Neural cell (in vitro differentiated cells): ENCODE measurements at regions not wholly inside any gene's neighbourhood (a gene's known extent, or its start where the extent isn't known, plus 50 kb on each side); places are given as distances from the start of the nearest gene placed in this dataset.

ENCODE experiments used
- H2AFZ ChIP-seq: fragments of 200-600, 300-800 bp; sonication (generic), shearing (Covaris generic); 2 replicates; pipeline ENCODE4 v1.6.0; 2014; ENCODE audit warnings: low read depth, mild to moderate bottlenecking, antibody characterized with exemption, low read length, moderate library complexity
- H3F3A ChIP-seq: fragments of 200-600 bp; shearing (Covaris generic); 2 replicates; pipeline ENCODE4 v1.6.1; 2016; ENCODE audit warnings: mild to moderate bottlenecking, moderate library complexity, mixed read lengths, antibody characterized with exemption, low read length; ENCODE audit not compliant: insufficient read depth, poor library complexity, severe bottlenecking
- H3K27ac ChIP-seq: fragments of 200-600, 300-800 bp; sonication (generic), shearing (Covaris generic); 2 replicates; pipeline ENCODE4 v1.5.1; 2014; ENCODE audit warnings: mild to moderate bottlenecking, low read length, moderate library complexity
- H3K27me3 ChIP-seq: fragments of 300-800, 200-600 bp; sonication (generic), shearing (Covaris generic); 2 replicates; pipeline ENCODE4 v1.6.0; 2014; ENCODE audit warnings: mild to moderate bottlenecking, low read depth, low read length, moderate library complexity; ENCODE audit not compliant: insufficient read depth
- H3K36me3 ChIP-seq: fragments of 300-800, 200-600 bp; sonication (generic), shearing (Covaris generic); 2 replicates; pipeline ENCODE4 v1.5.1; 2014; ENCODE audit warnings: mild to moderate bottlenecking, antibody characterized with exemption, low read length, moderate library complexity; ENCODE audit not compliant: insufficient read depth
- H3K4me2 ChIP-seq: fragments of 300-800, 200-600 bp; sonication (generic), shearing (Covaris generic); 2 replicates; pipeline ENCODE4 v1.6.0; 2014; ENCODE audit warnings: mild to moderate bottlenecking, low read length
- H3K4me3 ChIP-seq: fragments of 300-800, 200-600 bp; sonication (generic), shearing (Covaris generic); 2 replicates; pipeline ENCODE4 v1.5.1; 2014; ENCODE audit warnings: mild to moderate bottlenecking, low read length, moderate library complexity
- H3K79me2 ChIP-seq: fragments of 200-600 bp; shearing (Covaris generic); replicated peaks from 2 replicates; pipeline ENCODE4 v1.6.0; 2014; ENCODE audit warnings: mild to moderate bottlenecking, low read length, moderate library complexity; ENCODE audit not compliant: insufficient read depth
- H3K9ac ChIP-seq: fragments of 300-800, 200-600 bp; sonication (generic), shearing (Covaris generic); 2 replicates; pipeline ENCODE4 v1.6.1; 2016; ENCODE audit warnings: mild to moderate bottlenecking, low read length, mixed read lengths
- H3K9me2 ChIP-seq: fragments of 200-600 bp; shearing (Covaris generic); 2 replicates; pipeline ENCODE4 v1.6.1; 2016; ENCODE audit warnings: mild to moderate bottlenecking, low read length, mixed read lengths; ENCODE audit not compliant: insufficient read depth
- H3K9me3 ChIP-seq: fragments of 200-600, 300-800 bp; sonication (generic), shearing (Covaris generic); 2 replicates; pipeline ENCODE4 v1.6.1; 2016; ENCODE audit warnings: mild to moderate bottlenecking, mixed run types, low read length, moderate library complexity, mixed read lengths
- H4K20me1 ChIP-seq: fragments of 200-600 bp; shearing (Covaris generic); 2 replicates; pipeline ENCODE4 v1.6.1; 2016; ENCODE audit warnings: mild to moderate bottlenecking, mixed run types; ENCODE audit not compliant: insufficient read depth
- EP300 ChIP-seq: fragments of 450-650 bp; conservative IDR thresholded peaks from 2 replicates; pipeline ENCODE4 v1.6.1; 2014; ENCODE audit warnings: antibody characterized with exemption, mild to moderate bottlenecking, moderate library complexity; ENCODE audit not compliant: poor library complexity, severe bottlenecking
- EZH2 ChIP-seq: fragments of 200-600, 300-800 bp; shearing (Covaris generic), sonication (generic); IDR thresholded peaks from 2 replicates; pipeline ENCODE4 v1.6.1; 2014; ENCODE audit warnings: antibody characterized with exemption, low read length, borderline replicate concordance, mild to moderate bottlenecking; ENCODE audit not compliant: insufficient read depth, poor library complexity, severe bottlenecking
- MXI1 ChIP-seq: fragments of 450-650 bp; conservative IDR thresholded peaks from 2 replicates; pipeline ENCODE4 v1.6.1; 2014; ENCODE audit warnings: antibody characterized with exemption, mild to moderate bottlenecking; ENCODE audit not compliant: poor library complexity, severe bottlenecking
- POLR2AphosphoS5 ChIP-seq: IDR thresholded peaks from 2 replicates; pipeline ENCODE4 v1.6.1; 2012
- RAD21 ChIP-seq: fragments of 450-650 bp; conservative IDR thresholded peaks from 2 replicates; pipeline ENCODE4 v1.6.1; 2014; ENCODE audit warnings: antibody characterized with exemption, mild to moderate bottlenecking, moderate library complexity
- SMC3 ChIP-seq: fragments of 450-650 bp; conservative IDR thresholded peaks from 2 replicates; pipeline ENCODE4 v1.6.1; 2014; ENCODE audit warnings: antibody characterized with exemption, mild to moderate bottlenecking, moderate library complexity; ENCODE audit not compliant: poor library complexity
- TAF1 ChIP-seq: IDR thresholded peaks from 2 replicates; pipeline ENCODE4 v1.6.1; 2012; ENCODE audit warnings: low read depth
- TF ChIP-seq, protein P1 (sequence below): fragments of 450-650 bp; IDR thresholded peaks from 2 replicates; pipeline ENCODE4 v1.5.1; 2014; ENCODE audit warnings: antibody characterized with exemption, mild to moderate bottlenecking, moderate library complexity; ENCODE audit not compliant: poor library complexity, severe bottlenecking
- TF ChIP-seq, protein P2 (sequence below): IDR thresholded peaks from 2 replicates; pipeline ENCODE4 v1.6.1; 2012; ENCODE audit warnings: borderline replicate concordance

DNA sequence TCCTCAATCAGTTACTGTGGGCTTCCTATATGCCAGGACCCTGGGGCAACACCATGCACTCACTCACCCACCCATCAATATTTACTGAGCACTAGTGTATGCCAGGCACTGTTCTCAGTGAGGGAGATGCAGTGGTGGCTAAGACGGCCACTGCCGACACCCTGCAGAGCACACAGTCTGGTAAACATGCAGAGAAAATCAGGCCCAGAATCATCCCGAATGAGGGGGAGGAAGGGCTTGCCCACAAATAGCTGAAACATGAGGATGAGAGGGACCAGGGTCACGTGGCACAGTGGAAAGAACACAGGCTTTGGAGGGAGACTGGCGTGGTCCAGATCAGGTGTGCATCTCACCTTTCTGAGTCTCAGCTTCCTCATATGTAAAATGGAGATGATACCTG lies 89.2 kb upstream of the IGSF21 start:
- H3F3A ChIP-seq, result no peaks in the 10 kb centered on the region
- H3K9me3 ChIP-seq, result no peaks in the 10 kb centered on the region
- H3K4me3 ChIP-seq, result no peak overlapping the region
- no peak overlapping the region for H2AFZ ChIP-seq
- H3K27ac ChIP-seq, result no peak overlapping the region
- H3K9me2 ChIP-seq, result no peaks in the 10 kb centered on the region
- no peak overlapping the region for H3K9ac ChIP-seq
- no peaks in the 10 kb centered on the region for H3K27me3 ChIP-seq
- H3K79me2 ChIP-seq, result no peaks in the 10 kb centered on the region
- H3K4me2 ChIP-seq, result no peak overlapping the region
- H3K36me3 ChIP-seq, result no peaks in the 10 kb centered on the region
- no peaks in the 10 kb centered on the region for H4K20me1 ChIP-seq
- TF ChIP-seq RAD21 (no peak), POLR2AphosphoS5 (no peak)

DNA sequence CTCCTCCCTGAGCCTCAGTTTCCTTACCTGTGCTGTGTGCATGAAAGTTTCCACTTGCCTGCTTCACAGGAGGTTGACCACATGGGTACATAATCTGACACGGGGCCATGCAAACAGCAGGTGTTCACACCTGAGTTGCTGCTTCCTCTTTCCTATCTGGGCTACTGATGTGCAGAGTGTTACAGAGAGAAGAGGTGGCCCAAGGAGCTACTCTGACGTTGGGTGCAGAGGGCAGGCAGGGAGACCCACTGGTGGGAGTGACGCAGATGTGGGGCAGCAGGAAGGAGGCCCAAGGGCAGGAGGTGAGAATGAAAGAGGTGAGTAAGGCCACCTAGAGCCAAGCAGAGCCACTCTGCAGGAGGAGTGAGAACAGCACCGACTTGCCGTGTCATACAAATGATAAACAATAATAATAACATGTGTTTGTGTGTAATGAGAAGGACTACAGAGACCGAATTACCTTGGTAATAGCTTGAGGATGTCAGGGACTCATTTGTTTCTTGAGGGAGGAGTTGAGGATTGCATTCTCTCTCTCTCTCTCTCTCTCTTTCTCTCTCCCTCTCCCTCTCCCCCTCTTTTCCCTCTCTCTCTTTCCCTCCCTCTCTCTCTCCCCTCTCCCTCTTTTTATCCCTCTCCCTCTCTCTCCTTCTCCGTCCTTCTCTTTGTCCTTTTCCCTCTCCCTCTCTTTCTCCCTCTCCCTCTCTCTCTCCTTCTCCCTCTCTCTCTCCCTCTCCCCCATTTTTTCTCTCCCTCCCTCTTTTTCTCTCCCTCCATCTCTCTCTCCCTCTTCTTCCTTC lies 87.4 kb upstream of the IGSF21 start:
- Histone ChIP-seq H3K79me2 (no peaks in the 10 kb centered on the region), H3K27ac (no peak overlapping the region), H3K4me3 (no peak overlapping the region), H3K36me3 (no peaks in the 10 kb centered on the region), H3K9me3 (no peaks in the 10 kb centered on the region), H2AFZ (no peak overlapping the region), H4K20me1 (no peaks in the 10 kb centered on the region), H3K9me2 (no peaks in the 10 kb centered on the region), H3K9ac (no peak overlapping the region), H3K27me3 (no peaks in the 10 kb centered on the region), H3F3A (no peaks in the 10 kb centered on the region), H3K4me2 (no peak overlapping the region)
- TF ChIP-seq, protein P1, sequence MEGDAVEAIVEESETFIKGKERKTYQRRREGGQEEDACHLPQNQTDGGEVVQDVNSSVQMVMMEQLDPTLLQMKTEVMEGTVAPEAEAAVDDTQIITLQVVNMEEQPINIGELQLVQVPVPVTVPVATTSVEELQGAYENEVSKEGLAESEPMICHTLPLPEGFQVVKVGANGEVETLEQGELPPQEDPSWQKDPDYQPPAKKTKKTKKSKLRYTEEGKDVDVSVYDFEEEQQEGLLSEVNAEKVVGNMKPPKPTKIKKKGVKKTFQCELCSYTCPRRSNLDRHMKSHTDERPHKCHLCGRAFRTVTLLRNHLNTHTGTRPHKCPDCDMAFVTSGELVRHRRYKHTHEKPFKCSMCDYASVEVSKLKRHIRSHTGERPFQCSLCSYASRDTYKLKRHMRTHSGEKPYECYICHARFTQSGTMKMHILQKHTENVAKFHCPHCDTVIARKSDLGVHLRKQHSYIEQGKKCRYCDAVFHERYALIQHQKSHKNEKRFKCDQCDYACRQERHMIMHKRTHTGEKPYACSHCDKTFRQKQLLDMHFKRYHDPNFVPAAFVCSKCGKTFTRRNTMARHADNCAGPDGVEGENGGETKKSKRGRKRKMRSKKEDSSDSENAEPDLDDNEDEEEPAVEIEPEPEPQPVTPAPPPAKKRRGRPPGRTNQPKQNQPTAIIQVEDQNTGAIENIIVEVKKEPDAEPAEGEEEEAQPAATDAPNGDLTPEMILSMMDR, result no peak
- no peak for TF ChIP-seq POLR2AphosphoS5
- TF ChIP-seq TAF1, result no peak
- no peak for TF ChIP-seq EZH2
- TF ChIP-seq, protein P2, sequence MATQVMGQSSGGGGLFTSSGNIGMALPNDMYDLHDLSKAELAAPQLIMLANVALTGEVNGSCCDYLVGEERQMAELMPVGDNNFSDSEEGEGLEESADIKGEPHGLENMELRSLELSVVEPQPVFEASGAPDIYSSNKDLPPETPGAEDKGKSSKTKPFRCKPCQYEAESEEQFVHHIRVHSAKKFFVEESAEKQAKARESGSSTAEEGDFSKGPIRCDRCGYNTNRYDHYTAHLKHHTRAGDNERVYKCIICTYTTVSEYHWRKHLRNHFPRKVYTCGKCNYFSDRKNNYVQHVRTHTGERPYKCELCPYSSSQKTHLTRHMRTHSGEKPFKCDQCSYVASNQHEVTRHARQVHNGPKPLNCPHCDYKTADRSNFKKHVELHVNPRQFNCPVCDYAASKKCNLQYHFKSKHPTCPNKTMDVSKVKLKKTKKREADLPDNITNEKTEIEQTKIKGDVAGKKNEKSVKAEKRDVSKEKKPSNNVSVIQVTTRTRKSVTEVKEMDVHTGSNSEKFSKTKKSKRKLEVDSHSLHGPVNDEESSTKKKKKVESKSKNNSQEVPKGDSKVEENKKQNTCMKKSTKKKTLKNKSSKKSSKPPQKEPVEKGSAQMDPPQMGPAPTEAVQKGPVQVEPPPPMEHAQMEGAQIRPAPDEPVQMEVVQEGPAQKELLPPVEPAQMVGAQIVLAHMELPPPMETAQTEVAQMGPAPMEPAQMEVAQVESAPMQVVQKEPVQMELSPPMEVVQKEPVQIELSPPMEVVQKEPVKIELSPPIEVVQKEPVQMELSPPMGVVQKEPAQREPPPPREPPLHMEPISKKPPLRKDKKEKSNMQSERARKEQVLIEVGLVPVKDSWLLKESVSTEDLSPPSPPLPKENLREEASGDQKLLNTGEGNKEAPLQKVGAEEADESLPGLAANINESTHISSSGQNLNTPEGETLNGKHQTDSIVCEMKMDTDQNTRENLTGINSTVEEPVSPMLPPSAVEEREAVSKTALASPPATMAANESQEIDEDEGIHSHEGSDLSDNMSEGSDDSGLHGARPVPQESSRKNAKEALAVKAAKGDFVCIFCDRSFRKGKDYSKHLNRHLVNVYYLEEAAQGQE, result no peak
- TF ChIP-seq MXI1, result no peak
- no peak for TF ChIP-seq RAD21
- TF ChIP-seq EP300, result no peak

DNA sequence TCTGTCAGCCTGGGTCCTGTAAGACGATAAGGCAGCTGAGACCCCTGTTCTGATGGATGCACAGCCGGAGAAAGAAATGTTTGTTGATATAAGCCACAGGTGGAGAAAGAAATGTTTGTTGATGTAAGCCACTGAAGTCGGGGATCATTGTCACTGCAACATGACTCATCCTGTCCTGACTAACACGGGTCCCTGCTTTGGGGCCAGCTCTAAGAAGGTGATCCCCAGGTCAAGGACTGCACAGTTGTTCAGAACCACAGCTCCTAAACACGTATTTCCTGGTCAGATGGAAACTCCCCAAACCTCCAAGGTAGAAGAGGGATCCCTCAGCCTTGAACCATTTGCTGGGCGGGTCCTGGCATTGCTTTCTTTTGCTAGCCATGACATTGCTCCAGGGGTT lies 86.4 kb upstream of the IGSF21 start:
- H3K79me2 ChIP-seq, result no peaks in the 10 kb centered on the region
- H3K27me3 ChIP-seq, result no peaks in the 10 kb centered on the region
- no peak overlapping the region for H3K4me2 ChIP-seq
- TF ChIP-seq EZH2, result no peak
- no peak for TF ChIP-seq SMC3
- TF ChIP-seq, protein P1, result no peak
- no peak for TF ChIP-seq POLR2AphosphoS5
- TF ChIP-seq TAF1, result no peak
- no peak for TF ChIP-seq MXI1
- TF ChIP-seq EP300, result no peak
- TF ChIP-seq, protein P2, result no peak
- no peak for TF ChIP-seq RAD21
- no peaks in the 10 kb centered on the region for H4K20me1 ChIP-seq
- H2AFZ ChIP-seq, result no peak overlapping the region
- no peaks in the 10 kb centered on the region for H3K9me2 ChIP-seq
- no peak overlapping the region for H3K4me3 ChIP-seq
- no peak overlapping the region for H3K27ac ChIP-seq
- H3F3A ChIP-seq, result no peaks in the 10 kb centered on the region
- no peaks in the 10 kb centered on the region for H3K9me3 ChIP-seq
- H3K36me3 ChIP-seq, result no peaks in the 10 kb centered on the region
- no peak overlapping the region for H3K9ac ChIP-seq
